Dermis microvascular lymphatic vessel endothelial cell (primary cell): ENCODE measurements at regions not wholly inside any gene's neighbourhood (a gene's known extent, or its start where the extent isn't known, plus 50 kb on each side); places are given as distances from the start of the nearest gene placed in this dataset.

Experiments used
- DNase-seq, 2 donors: peaks; one replicate each; pipeline versions ENCODE4 v3.0.0 to v3.0.0-alpha.2; 2010; ENCODE audit warnings: low read depth in 2 of 2

- DNase-seq = no peak
Observed at GRCh38 chr20:58092353-58092752, 136.1 kb downstream of the ANKRD60 start.

- DNase-seq = no peak
Observed at GRCh38 chr20:58091810-58092209, 136.6 kb downstream of the ANKRD60 start.

GRCh38 chr20:58090161-58090560, 138.3 kb downstream of the ANKRD60 start:
- no peak for DNase-seq

- DNase-seq = no peak
Observed at GRCh38 chr20:58088625-58089024, 139.8 kb downstream of the ANKRD60 start.

GRCh38 chr20:58088105-58088504, 140.3 kb downstream of the ANKRD60 start:
- no peak for DNase-seq

GRCh38 chr20:58087562-58087858, 140.9 kb downstream of the ANKRD60 start:
- DNase-seq = no peak

GRCh38 chr20:58086763-58087561, 141.5 kb downstream of the ANKRD60 start:
- peak; percentile 18 to 60 for DNase-seq

GRCh38 chr20:58084966-58085365, 143.5 kb downstream of the ANKRD60 start:
- DNase-seq = no peak

- no peak for DNase-seq
Observed at GRCh38 chr20:58084566-58084965, 143.9 kb downstream of the ANKRD60 start.

- DNase-seq = peak in 1 of 2 donors; percentile 22
Observed at GRCh38 chr20:58081846-58082245, 146.6 kb downstream of the ANKRD60 start.

GRCh38 chr20:58078741-58079522, 149.5 kb downstream of the ANKRD60 start:
- peak in 1 of 2 donors; percentile 56 for DNase-seq

GRCh38 chr20:58077282-58077681, 151.2 kb downstream of the ANKRD60 start:
- no peak for DNase-seq

- no peak for DNase-seq
Observed at GRCh38 chr20:58076405-58076804, 152.0 kb downstream of the ANKRD60 start.

- DNase-seq = no peak
Observed at GRCh38 chr20:58075586-58076345, 152.7 kb downstream of the ANKRD60 start.

- peak in 1 of 2 donors; percentile 71 for DNase-seq
Observed at GRCh38 chr20:58073945-58074856, 154.3 kb downstream of the ANKRD60 start.

- DNase-seq = no peak
Observed at GRCh38 chr20:58072695-58073671, 155.5 kb downstream of the ANKRD60 start.

GRCh38 chr20:58071991-58072390, 156.5 kb downstream of the ANKRD60 start:
- no peak for DNase-seq

- DNase-seq = no peak
Observed at GRCh38 chr20:58071298-58071697, 157.2 kb downstream of the ANKRD60 start.

GRCh38 chr20:58070664-58071196, 157.7 kb downstream of the ANKRD60 start:
- no peak for DNase-seq
